ENCODE measurements at regions not wholly inside any gene's neighbourhood (a gene's known extent, or its start where the extent isn't known, plus 50 kb on each side); places are given as distances from the start of the nearest gene placed in this dataset.
A peak's percentile ranks its signal among the peaks of the same experiment; 100 is the strongest.

GRCh38 chr7:124284937-124285336 lies 252.1 kb upstream of the TMEM229A start:
- no peak for TF ChIP-seq CTCF (IDR thresholded peaks at IDR 0.05)
- H3K27me3 ChIP-seq: no peaks in the 10 kb centered on the region
- H3K4me3 ChIP-seq: no peak overlapping the region
- intact Hi-C loops (cut with DNase I): no loop called here
- ATAC-seq: no peak
- no peaks in the 10 kb centered on the region for H3K4me1 ChIP-seq
- WGBS, 2 donors: 37 to 47% methylated on average over 1 of the region's 1 CpG
- DNase-seq: no peak
- FAIRE-seq: no peak
- no peaks in the 10 kb centered on the region for H3K36me3 ChIP-seq
- H3K27ac ChIP-seq: no peak overlapping the region
- no peaks in the 10 kb centered on the region for H3K9me3 ChIP-seq

GRCh38 chr7:124276005-124276622 lies 243.2 kb upstream of the TMEM229A start:
- no peak overlapping the region for H3K4me3 ChIP-seq
- FAIRE-seq: no peak
- peak in 3 of 4 donors; percentile 9 to 14 (median 11) for TF ChIP-seq CTCF (IDR thresholded peaks at IDR 0.05)
- peak in 3 of 4 donors; percentile 32 to 63 (median 58) for ATAC-seq
- H3K9me3 ChIP-seq: no peaks in the 10 kb centered on the region
- no peaks in the 10 kb centered on the region for H3K27me3 ChIP-seq
- WGBS, 2 donors: 68 to 80% methylated on average over 3 of the region's 3 CpGs
- H3K36me3 ChIP-seq: no peaks in the 10 kb centered on the region
- intact Hi-C loops (cut with DNase I): no loop called here
- peak in 1 of 6 donors; percentile 16 for DNase-seq
- H3K4me1 ChIP-seq: no peaks in the 10 kb centered on the region
- H3K27ac ChIP-seq: no peak overlapping the region

- no peak overlapping the region for H3K27ac ChIP-seq
- ATAC-seq (no peak), DNase-seq (no peak), FAIRE-seq (no peak)
- no peaks in the 10 kb centered on the region for H3K36me3 ChIP-seq
- H3K9me3 ChIP-seq: no peaks in the 10 kb centered on the region
- 23% methylated on average over 3 of the region's 3 CpGs for WGBS, 2 donors
- H3K4me1 ChIP-seq: no peaks in the 10 kb centered on the region
- no peak overlapping the region for H3K4me3 ChIP-seq
- TF ChIP-seq CTCF (IDR thresholded peaks at IDR 0.05): no peak
- H3K27me3 ChIP-seq: no peaks in the 10 kb centered on the region
- intact Hi-C loops (cut with DNase I): no loop called here
These were observed 242.5 kb upstream of the TMEM229A start for GRCh38 chr7:124275411-124275810.

GRCh38 chr7:124269774-124270173 lies 236.9 kb upstream of the TMEM229A start:
- H3K4me3 ChIP-seq: no peak overlapping the region
- intact Hi-C loops (cut with DNase I): no loop called here
- H3K9me3 ChIP-seq: no peaks in the 10 kb centered on the region
- H3K4me1 ChIP-seq: no peaks in the 10 kb centered on the region
- ATAC-seq (no peak), FAIRE-seq (no peak), DNase-seq (no peak)
- TF ChIP-seq CTCF (IDR thresholded peaks at IDR 0.05): no peak
- no peak overlapping the region for H3K27ac ChIP-seq
- no peaks in the 10 kb centered on the region for H3K36me3 ChIP-seq
- no peaks in the 10 kb centered on the region for H3K27me3 ChIP-seq

- Histone ChIP-seq H3K4me1 (no peaks in the 10 kb centered on the region), H3K36me3 (no peaks in the 10 kb centered on the region), H3K27me3 (no peaks in the 10 kb centered on the region), H3K27ac (no peak overlapping the region), H3K4me3 (no peak overlapping the region), H3K9me3 (no peaks in the 10 kb centered on the region)
- intact Hi-C loops (cut with DNase I): no loop called here
- WGBS, 2 donors: 70 to 72% methylated on average over 2 of the region's 2 CpGs
- TF ChIP-seq CTCF (IDR thresholded peaks at IDR 0.05): no peak
- DNase-seq (no peak), FAIRE-seq (no peak), ATAC-seq (no peak)
These were observed 234.3 kb upstream of the TMEM229A start for GRCh38 chr7:124267154-124267553.

All from pancreas (tissue), 10 donors.